ELF-1 (cell line): ENCODE measurements at regions not wholly inside any gene's neighbourhood (a gene's known extent, or its start where the extent isn't known, plus 50 kb on each side); places are given as distances from the start of the nearest gene placed in this dataset.

Experiments used
- DNase-seq: peaks from one replicate; pipeline ENCODE4 v3.0.0-alpha.2; 2016; ENCODE audit warnings: low read depth, low spot score

DNA sequence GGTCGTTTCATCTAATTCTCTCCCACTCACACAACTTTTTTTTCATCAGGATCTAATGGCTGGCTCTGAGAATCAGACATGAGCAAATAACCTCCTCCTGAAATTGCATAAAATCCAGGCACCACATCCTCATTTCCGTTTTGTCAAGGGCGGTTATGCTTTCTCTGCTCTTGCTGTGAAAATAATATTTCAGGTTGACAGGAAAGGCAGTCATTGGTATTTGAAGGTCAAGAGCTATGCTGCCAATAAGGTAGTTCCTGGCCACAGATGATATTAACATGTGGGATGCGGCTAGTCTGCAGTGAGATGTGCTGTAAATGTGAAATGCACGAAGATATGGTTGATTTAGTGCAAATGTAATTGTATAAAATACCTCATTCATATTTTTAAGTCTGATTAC lies 870.2 kb upstream of the TMEM132C start:
- DNase-seq = no peak

DNA sequence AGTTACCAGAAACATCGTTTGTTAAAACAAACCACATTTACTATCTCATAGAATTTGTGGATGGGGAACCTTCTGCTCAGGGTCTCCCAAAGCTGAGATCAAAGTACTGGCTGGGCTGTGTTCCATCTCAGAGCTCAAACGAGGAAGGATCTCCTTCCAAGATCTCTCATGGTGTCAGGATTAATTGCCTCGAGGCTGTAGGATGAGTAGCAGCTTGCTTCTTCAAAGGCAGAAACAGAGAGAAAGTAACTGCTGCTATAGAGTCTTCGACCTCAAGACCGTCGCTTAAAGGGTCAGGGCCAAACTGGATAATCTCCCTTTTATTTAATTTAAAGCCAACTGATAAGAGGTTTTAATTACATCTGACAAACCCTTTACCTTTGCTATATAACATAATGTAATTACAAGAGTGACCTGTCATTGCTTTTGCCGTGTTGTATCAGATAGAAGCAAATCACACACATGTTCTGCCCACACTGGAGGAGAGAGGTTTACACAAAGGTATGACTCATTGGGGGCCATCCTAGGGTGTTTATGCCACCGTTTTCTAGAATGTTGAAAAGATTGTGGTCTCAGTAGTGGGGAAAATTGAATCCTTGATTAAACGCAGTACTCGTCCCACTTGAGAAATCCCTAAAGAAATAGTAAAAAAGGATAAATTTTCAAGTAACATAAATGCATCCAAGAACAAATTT lies 868.8 kb upstream of the TMEM132C start:
- DNase-seq = no peak

DNA sequence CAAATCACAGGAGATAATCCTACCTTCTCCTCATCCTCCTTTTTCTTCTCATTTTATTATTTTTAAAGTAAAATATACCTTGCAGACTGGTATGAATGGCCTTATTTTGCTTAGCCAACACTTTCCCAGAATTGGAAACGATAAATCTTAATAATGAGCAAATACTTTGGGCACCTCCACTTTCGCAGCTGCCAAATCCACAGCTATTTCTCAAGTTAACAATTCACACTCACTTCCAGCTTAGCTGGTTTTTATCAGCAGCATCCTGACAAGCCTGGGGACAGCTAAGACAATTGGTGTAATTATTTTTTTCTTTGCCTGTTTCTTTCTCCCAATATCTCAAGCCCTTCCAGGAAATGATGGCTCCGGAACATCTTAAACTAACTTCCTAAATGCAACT lies 867.5 kb upstream of the TMEM132C start:
- no peak for DNase-seq

DNA sequence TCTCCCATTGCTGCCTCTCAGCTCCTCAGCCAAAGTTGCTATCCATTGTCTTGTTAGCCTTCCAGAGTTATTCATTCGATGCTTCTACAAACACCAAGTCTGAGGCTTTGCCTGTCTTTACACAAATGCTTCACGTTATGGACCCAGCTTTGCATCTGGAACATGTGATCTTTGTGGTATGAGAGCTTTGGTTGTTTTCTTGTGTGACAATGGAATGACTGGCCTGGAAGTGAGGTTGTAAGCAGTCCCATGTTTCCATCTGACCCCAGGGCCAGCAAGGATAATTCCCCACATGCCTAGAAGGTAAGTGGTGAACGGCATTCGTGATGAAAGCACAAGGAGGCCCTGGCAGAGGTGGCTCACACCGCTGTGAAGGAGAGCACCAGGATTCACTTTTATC lies 866.7 kb upstream of the TMEM132C start:
- no peak for DNase-seq

DNA sequence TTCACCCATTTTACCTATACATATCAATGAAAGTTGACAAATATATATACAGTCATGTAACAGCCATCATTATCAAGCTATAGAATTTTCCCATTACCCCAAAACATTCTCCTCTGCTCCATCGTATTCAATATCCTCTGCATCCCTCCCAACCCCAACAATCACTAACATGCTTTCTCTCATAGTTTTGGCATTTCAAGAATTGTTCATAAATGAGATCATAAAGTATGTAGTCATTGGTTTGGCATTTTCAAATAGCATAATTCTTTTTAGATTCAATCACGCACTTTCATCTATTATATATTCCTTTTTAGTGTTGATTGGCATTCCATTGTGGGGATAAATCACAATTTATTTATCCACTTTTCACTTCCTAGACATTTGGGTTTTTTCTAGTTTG lies 866.0 kb upstream of the TMEM132C start:
- no peak for DNase-seq

DNA sequence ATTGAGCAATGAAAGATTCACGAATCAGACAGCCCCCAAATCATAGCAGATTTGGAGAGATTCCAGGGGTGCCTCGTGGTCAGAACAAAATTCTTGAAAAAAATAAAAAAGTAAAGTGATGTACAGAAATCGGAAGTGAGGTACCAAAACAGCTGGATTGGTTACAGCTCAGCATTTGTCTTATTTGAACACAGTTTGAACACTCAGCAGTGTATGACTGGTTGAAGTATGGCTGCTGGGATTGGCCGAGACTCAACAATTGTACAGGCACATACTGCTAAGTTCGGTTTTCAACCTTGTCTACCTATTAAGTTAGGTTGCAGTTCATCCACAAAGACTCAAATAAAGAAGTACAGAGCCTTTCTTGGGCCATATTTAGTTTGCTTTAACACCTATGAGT lies 865.4 kb upstream of the TMEM132C start:
- DNase-seq = no peak

DNA sequence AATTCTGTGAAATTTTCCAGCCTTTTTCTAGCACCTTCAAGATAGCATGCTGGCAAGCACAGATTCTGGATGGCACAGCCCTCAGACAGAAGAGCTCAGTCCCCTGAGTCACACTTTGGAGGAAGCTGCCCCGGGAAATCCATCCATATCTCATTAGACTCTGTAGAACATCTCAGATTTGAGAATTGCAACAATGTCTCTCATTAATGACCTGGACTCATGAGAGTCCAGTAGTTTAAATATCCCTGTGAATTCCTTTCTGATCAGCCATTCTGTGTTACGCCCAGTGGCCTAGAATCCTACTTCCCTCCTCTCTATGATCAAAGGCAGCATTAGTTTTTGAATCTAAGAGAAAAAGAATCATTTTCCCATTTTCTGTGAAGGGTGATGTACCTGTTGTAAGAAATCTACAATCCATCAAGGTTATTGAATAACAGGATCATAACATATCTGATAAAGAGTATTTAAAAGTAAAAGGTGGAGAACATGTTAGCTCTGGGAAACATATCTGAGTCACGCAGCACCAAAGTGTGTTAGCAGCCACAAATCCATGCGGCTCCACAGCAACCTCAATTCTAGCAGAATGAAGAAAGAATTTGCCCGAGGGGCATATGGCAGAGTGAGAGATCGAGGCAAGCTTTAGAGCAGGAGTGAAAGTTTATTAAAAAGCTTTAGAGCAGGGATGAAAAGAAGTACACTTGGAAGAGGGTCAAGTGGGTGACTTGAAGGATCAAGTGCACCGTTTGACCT lies 855.6 kb upstream of the TMEM132C start:
- no peak for DNase-seq

DNA sequence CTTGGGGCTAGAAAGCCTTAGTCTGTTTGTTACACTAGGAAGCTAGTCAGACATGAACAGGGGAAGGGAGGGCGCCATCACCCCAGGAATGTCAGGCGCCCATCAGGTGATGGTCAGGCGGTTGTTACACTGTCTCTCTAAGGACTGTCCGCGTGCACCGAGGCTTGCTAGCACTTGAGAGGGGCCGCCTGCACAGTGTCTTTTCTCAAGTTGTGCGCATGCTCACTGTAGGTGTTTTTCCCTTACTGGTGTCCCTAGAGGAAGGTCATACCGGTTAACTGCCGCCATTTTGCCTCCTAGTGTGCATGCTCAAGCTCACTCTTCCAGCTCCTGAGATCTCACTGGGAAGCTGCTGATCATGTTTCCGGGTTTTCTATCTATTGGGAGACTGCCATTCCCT lies 855.0 kb upstream of the TMEM132C start:
- no peak for DNase-seq

DNA sequence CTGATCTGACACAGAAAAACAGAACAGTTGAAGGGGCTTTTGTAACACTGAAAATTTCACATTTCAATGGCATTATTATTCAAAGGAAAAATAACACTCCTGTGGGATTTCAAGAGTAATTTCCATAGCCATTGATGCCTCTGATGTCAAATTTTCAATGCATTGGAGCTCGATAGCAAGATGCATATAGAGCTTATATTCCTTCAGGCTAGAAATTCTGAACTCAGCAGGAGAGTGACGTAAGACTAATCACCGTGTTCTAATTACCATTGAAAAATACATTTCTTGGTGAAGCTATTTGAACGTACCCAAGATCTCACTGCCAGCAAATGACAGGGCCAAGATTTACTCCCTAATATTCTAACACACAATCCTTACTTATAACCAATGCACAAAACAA lies 854.1 kb upstream of the TMEM132C start:
- DNase-seq = no peak

DNA sequence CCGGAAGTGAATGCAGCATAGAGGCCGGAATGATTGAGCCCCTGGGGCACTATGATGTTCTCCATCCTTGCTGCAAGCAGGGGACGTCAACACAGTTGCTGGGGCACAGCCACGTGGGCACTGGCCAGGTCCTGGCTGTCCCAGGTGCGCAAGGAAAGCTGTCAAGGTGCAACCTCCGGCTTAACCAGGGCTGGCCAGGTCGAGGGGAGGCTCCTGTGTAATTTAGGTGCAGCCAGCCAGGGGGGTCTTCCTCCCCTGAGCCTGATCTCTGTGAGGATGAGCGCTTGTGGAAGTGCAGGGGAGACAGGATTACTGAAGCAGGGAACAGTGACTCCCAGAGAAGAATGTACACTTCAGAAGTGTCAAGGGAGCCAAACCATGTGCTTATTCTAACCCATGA lies 852.8 kb upstream of the TMEM132C start:
- no peak for DNase-seq

DNA sequence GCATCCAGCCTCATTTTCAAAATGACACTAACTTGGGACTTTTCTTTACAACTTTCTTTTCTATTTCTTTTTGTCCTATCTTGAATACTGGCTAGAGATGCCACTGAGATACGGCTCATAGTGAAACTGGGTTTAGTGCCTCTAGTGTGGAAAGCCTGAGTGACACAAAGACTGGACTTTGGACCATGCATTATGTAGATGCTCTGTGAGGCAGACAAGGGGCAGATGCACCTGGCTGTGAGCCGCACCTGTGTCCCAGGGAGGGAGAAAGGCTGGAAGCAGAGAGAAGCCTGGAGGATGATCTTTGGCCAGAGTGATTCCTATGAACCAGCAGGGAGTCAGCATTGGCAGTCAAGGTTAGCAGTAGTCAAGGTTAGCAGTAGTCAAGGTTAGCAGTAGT lies 852.3 kb upstream of the TMEM132C start:
- DNase-seq = no peak

DNA sequence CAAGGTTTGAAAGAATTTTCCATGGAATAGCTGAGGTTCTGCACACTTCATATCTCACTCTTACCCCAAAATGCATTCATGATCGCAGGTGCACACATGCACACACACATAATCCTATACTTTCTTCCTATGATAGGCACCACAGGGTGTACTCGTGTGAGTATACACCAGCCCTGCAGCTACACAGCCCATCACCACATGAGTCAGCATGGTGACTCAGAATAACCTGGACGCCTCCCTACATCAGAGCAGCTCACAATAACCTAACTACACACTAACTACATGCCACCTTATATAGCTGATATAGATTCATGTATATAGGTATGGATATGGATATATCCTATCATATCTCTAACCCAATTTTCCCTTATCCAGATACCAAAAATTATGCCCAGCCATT lies 850.2 kb upstream of the TMEM132C start:
- DNase-seq = no peak

DNA sequence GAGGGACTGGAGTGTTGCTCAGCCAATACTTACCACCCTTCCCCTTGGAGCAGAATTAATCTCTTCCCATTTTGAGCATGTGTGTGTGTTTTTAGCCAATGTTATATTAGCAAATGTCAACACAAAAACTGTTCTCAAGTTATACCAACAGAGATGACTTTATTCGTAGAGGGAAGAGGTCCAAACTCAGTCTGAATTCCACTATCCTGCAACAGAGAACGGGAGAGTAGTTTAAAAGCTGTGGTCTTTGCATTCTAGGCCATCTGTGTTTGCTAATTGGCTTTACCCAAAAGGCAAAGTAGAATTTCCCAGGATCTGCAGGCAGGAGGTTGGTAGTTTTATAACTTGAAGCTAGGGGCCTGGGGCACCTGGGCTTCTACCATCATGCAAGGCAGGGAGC lies 847.9 kb upstream of the TMEM132C start:
- DNase-seq = no peak

DNA sequence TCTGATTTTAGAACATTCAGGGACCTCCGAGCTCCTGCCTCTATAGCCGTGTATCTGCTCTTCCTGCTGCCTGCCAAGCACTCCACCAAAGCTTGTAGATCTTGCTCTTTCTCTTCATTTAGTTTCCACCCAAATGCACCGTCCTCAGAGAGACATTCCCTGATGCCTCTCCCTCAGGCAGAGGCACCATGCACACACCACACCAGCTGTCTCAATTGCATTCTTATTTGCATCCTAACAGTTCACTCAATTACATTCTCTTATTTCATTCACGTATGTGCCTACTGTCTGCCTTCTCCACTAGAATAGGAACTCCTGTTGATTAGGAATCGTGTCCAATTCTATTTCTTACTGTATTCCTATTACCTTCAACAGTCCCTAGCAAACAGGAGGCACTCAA lies 845.4 kb upstream of the TMEM132C start:
- no peak for DNase-seq

DNA sequence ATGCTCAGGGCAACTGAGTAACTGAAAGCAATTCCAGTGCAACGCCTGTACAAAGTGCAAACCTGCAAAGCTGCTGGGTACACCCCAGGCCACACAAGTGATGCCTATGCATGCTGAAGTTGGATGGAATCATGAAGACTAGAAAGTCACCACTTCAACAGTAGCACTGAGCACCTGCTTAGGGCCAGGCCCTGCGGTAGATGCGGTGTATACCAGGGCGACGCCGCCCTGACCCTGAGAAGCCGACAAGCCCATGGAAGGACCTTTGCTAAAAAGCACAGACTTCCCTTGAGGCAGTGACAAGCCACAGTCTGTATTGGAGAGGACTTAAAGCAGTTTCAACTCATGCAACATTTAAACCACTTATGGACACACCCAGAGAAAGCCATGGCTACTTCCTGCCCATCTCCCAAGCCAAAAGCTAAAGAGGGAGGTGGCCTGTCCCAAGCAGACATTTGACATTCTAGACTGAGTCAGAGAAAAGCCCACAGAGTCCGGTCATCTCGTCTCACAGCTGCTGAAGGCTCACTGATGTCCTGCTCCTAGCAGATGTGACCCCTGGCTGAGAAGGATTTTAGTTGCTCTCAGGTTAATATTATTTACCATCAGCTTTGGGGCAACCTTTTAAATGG lies 843.9 kb upstream of the TMEM132C start:
- no peak for DNase-seq

DNA sequence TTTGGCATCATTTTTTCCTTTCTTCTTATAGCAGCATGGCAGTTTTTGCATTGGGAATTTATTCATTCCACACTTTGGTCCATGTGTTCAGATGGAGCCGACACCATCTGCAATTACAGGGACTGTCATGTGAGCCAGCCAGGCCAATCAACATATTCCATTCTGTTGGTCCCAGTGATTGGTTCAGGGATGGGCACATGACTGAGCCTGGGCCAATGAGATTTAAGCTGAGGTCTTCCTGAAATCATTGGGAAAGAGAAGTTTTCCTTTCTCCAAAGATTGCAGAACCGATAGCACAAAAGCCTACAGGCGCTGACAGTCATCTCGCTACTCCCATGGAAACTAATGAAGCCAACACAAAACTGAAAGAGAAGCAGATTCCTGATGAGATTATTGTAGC lies 841.5 kb upstream of the TMEM132C start:
- no peak for DNase-seq

DNA sequence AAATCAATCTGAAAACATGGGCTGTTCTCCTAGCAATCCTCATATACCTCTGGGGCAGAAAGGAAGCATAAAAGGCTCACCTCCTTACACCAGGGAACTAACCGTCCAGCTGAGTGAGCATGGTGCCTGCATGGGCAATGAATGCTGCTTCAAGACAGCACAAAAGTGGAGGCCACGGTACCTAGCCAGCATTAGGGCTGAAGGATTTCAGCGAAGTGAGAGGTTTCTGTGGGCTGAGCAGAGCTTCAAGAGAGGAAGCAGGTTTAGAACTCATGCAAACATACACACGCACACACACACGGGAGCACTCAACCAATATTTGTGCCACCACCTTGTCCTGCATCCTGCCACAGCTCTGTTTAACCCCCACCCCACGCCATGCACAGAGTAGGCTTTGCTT lies 838.5 kb upstream of the TMEM132C start:
- DNase-seq = no peak

DNA sequence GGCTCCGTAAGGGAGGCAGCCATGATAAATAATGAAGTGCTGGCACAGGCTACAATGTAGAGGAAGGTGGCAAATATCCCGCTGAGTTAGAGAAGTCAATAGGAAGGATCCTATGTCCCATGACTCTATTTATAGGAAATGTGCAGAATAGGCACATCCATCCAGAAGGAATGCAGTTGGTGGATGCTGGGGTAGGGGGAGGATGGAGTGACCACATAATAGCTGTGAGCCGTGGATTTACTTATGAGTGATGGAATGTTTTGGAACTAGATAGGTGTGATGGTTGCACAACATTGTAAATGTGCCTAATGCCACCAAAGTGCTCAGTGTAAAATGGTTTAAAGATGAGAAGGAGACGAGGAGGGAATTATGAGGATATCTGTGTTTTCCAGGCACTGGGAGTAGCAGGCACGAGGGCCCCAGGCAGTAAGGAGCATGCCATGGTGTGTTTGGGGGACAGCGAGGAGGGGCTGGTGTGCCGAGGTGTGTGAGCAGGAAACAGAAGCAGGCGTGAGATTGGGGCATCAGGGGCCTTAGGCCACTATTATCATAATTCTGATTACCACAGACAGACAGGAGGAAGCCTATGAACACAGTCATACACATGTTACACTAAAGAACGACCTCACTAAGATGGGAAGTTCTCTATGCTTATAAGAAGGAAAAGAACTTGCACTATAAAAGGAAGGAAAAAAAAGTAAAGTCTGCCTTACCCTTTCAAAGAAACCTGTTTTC lies 837.3 kb upstream of the TMEM132C start:
- DNase-seq = no peak

DNA sequence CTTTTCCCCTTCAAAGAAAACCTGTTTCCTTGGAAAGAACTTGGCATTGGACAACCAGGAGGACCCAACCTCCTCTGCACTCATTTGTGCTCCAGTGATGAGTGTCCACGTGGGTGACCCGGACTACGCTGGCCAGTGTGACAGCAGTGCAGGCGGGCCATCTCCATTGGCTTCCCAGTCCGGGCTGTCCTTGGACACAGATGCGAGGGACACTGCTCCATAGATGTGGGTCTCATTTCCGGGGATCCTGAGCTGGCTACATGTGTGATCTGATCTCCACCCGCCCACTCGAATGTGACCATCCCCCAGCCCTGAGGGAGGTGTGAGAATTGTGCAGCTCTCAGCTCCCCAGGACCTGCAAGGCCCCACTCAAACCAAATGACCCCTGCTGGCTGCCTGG lies 836.6 kb upstream of the TMEM132C start:
- DNase-seq = no peak

DNA sequence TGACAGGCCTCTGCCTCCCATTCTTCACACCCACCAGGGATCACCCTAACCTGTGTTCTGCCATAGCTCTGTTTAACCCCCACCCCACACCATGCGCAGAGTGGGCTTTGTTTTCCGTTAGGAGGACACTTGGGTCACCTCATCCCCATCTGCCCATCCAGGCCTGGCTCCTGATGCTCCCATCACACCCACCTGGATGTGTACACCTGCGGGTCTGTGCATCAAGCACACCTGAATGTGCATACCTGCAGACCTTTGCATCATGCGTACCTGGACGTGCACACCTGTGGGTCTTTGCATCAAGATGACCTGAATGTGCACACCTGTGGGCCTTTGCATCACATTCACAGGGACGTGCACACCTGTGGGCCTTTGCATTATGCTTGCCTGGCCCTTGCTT lies 835.8 kb upstream of the TMEM132C start:
- no peak for DNase-seq

DNA sequence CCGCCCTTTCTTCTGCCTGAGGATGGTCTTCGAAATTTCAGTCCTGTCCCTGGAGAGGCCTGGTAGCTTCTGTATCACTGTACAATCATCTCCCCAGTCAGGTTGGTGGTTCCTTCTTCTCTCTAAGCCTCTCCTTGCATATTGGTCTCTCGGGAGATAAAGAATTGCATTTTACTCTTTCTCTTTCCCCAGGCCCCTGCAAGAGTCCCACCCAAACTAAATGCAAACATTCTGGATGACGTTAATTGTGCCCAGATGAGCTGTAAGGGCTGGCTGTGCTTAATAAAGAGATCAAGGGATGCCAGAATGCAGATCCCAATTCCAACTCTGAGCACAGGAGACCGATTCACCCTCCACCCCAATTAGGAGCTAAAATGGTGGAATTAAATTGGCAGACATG lies 835.4 kb upstream of the TMEM132C start:
- DNase-seq = no peak

DNA sequence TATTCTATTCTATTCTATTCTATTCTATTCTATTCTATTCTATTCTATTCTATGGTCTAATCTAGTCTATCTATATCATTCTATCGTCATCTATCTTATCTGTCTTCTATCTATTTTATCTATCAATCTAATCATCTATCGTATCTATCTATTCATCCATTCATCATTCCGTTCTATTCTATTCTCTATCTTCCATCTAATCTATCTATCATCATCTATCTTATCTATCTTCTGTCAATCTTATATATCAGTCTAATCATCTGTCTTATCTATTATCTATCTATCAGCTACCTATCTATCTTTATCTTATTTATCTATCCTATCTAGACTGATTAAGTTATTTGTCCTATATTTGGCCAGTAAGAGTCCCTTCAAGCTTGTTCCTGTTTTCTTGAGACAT lies 831.5 kb upstream of the TMEM132C start:
- no peak for DNase-seq
